ENCODE measurements at regions not wholly inside any gene's neighbourhood (a gene's known extent, or its start where the extent isn't known, plus 50 kb on each side); places are given as distances from the start of the nearest gene placed in this dataset.

DNA sequence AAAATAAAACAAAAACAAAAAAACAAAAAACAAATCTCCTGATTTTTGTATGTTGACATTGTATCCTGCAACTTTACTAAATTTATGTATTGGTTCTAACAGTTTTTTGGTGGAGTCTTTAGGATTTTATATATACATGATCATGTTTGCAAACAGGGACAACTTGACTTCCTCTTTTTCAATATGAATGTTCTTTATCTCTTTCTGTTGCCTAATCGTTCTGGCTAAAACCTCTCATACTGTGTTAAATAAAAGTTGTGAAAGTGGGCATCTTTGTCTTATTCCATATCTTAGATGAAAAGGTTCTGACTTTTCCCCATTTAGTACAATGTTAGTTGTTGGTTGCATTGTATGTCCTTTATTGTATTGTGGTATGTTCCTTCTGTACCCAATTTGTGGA is 261.7 kb upstream of the NOX3 start:
- ChIA-PET CTCF (ENCODE audit: unreplicated experiment) (no interaction called here), POLR2A (interaction anchor here (0.6 kb wide), 1 partner anchor 16 kb away, joined by 4 read pairs; no protein-coding TSS in a partner anchor)
- no peak for DNase-seq (ENCODE audit: low spot score)
- Histone ChIP-seq H3K79me2 (ENCODE audit: insufficient read depth, low read depth, low read length) (no peaks in the 10 kb centered on the region), H3K9me3 (ENCODE audit: low read length) (no peaks in the 10 kb centered on the region), H3K4me1 (ENCODE audit: insufficient read depth, low read length, poor library complexity, severe bottlenecking) (no peaks in the 10 kb centered on the region), H3K4me3 (ENCODE audit: low read depth, low read length, poor library complexity, severe bottlenecking) (no peak overlapping the region), H3K4me2 (ENCODE audit: low read length) (no peak overlapping the region), H3K9me2 (ENCODE audit: insufficient read depth, low read length) (no peaks in the 10 kb centered on the region; the same call in 1 of the 2 replicates), H3K36me3 (ENCODE audit: insufficient read depth, low read length) (no peaks in the 10 kb centered on the region), H3K27ac (ENCODE audit: low read depth, low read length, poor library complexity, severe bottlenecking) (no peak overlapping the region), H2AFZ (ENCODE audit: low read length) (no peak overlapping the region), H4K20me1 (ENCODE audit: insufficient read depth, low read length) (no peaks in the 10 kb centered on the region)
- TF ChIP-seq EZH2phosphoT487 (IDR thresholded peaks at IDR 0.05; ENCODE audit: borderline replicate concordance, low read depth, low read length) (no peak), CTCF (conservative IDR thresholded peaks at IDR 0.05; ENCODE audit: low read length) (no peak)
- no TSS peak for BruUV-seq (replicated peaks)
- intact Hi-C loops (cut with micrococcal nuclease; ENCODE audit: unreplicated experiment), result no loop called here

DNA sequence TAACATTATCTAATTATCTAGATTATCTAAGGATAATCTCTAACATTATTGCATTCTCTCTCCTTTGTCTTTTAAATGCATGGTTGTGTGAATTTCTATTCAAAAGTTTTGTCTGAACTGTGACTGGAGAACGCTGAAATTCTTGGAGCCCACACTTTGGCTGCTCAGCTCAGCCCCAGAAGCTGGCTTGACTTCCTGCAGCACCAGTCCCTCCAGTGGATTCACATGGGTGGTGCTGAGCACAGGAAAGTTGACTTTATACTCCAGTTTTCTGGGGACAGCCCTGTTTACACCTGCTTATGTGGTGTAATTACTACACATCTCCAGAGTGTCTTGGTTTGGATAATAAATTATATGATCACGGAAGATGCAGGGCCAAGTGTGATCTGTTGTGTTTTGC is 255.1 kb upstream of the NOX3 start:
- Histone ChIP-seq H3K4me1 (ENCODE audit: insufficient read depth, low read length, poor library complexity, severe bottlenecking) (no peaks in the 10 kb centered on the region), H3K4me3 (ENCODE audit: low read depth, low read length, poor library complexity, severe bottlenecking) (no peak overlapping the region), H4K20me1 (ENCODE audit: insufficient read depth, low read length) (no peaks in the 10 kb centered on the region), H3K36me3 (ENCODE audit: insufficient read depth, low read length) (no peaks in the 10 kb centered on the region), H2AFZ (ENCODE audit: low read length) (no peak overlapping the region), H3K4me2 (ENCODE audit: low read length) (no peak overlapping the region), H3K27ac (ENCODE audit: low read depth, low read length, poor library complexity, severe bottlenecking) (no peak overlapping the region), H3K79me2 (ENCODE audit: insufficient read depth, low read depth, low read length) (no peaks in the 10 kb centered on the region), H3K9me3 (ENCODE audit: low read length) (no peaks in the 10 kb centered on the region), H3K9me2 (ENCODE audit: insufficient read depth, low read length) (no peaks in the 10 kb centered on the region)
- intact Hi-C loops (cut with micrococcal nuclease; ENCODE audit: unreplicated experiment), result no loop called here
- TF ChIP-seq EZH2phosphoT487 (IDR thresholded peaks at IDR 0.05; ENCODE audit: borderline replicate concordance, low read depth, low read length) (no peak), CTCF (conservative IDR thresholded peaks at IDR 0.05; ENCODE audit: low read length) (no peak)
- CTCF ChIA-PET (ENCODE audit: unreplicated experiment), result no interaction called here
- POLR2A ChIA-PET, result no interaction called here
- no peak for DNase-seq (ENCODE audit: low spot score)
- no TSS peak for BruUV-seq (replicated peaks)

DNA sequence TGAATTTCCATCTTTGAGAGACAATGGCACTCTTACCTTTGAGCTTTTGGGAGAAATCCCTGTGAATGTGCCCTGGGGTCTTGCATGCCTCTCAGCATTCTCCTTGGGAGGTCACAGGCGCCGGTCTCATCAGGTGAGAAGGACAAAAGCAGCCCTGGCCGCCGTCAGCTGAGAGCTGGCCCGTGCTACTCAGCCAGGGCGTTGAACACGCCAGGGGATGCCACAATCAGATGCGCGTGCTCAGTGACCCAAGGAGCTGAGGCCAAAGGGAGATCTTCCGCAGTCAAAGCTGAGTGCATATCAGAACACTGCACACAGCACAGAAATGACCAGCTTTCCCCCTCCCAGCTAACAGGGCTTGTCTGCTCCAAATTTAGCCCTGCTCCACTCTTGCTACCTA is 253.6 kb upstream of the NOX3 start:
- BruUV-seq (replicated peaks), result no TSS peak
- DNase-seq (ENCODE audit: low spot score), result no peak
- POLR2A ChIA-PET, result no interaction called here
- no peaks in the 10 kb centered on the region for H3K36me3 ChIP-seq (ENCODE audit: insufficient read depth, low read length)
- no peaks in the 10 kb centered on the region for H4K20me1 ChIP-seq (ENCODE audit: insufficient read depth, low read length)
- intact Hi-C loops (cut with micrococcal nuclease; ENCODE audit: unreplicated experiment), result no loop called here
- TF ChIP-seq CTCF (conservative IDR thresholded peaks at IDR 0.05; ENCODE audit: low read length) (no peak), EZH2phosphoT487 (IDR thresholded peaks at IDR 0.05; ENCODE audit: borderline replicate concordance, low read depth, low read length) (no peak)
- no peaks in the 10 kb centered on the region for H3K79me2 ChIP-seq (ENCODE audit: insufficient read depth, low read depth, low read length)
- CTCF ChIA-PET (ENCODE audit: unreplicated experiment), result no interaction called here
- H3K4me3 ChIP-seq (ENCODE audit: low read depth, low read length, poor library complexity, severe bottlenecking), result no peak overlapping the region
- no peaks in the 10 kb centered on the region for H3K9me3 ChIP-seq (ENCODE audit: low read length)
- H3K27ac ChIP-seq (ENCODE audit: low read depth, low read length, poor library complexity, severe bottlenecking), result no peak overlapping the region
- H2AFZ ChIP-seq (ENCODE audit: low read length), result no peak overlapping the region
- no peaks in the 10 kb centered on the region for H3K9me2 ChIP-seq (ENCODE audit: insufficient read depth, low read length)
- H3K4me1 ChIP-seq (ENCODE audit: insufficient read depth, low read length, poor library complexity, severe bottlenecking), result no peaks in the 10 kb centered on the region
- H3K4me2 ChIP-seq (ENCODE audit: low read length), result no peak overlapping the region

All from OCI-LY7 (cell line).